ENCODE measurements at regions not wholly inside any gene's neighbourhood (a gene's known extent, or its start where the extent isn't known, plus 50 kb on each side); places are given as distances from the start of the nearest gene placed in this dataset.

- no peak overlapping the region for H3K4me3 ChIP-seq
- ATAC-seq: no peak
- DNase-seq: no peak
- H3K27me3 ChIP-seq: no peaks in the 10 kb centered on the region
- H3K9me3 ChIP-seq: no peaks in the 10 kb centered on the region
- intact Hi-C loops (cut with DNase I): no loop called here
- no peak for TF ChIP-seq POLR2A (IDR thresholded peaks at IDR 0.05)
- TF ChIP-seq, protein P1, sequence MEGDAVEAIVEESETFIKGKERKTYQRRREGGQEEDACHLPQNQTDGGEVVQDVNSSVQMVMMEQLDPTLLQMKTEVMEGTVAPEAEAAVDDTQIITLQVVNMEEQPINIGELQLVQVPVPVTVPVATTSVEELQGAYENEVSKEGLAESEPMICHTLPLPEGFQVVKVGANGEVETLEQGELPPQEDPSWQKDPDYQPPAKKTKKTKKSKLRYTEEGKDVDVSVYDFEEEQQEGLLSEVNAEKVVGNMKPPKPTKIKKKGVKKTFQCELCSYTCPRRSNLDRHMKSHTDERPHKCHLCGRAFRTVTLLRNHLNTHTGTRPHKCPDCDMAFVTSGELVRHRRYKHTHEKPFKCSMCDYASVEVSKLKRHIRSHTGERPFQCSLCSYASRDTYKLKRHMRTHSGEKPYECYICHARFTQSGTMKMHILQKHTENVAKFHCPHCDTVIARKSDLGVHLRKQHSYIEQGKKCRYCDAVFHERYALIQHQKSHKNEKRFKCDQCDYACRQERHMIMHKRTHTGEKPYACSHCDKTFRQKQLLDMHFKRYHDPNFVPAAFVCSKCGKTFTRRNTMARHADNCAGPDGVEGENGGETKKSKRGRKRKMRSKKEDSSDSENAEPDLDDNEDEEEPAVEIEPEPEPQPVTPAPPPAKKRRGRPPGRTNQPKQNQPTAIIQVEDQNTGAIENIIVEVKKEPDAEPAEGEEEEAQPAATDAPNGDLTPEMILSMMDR (IDR thresholded peaks at IDR 0.05): no peak
- no peaks in the 10 kb centered on the region for H3K36me3 ChIP-seq
- no peak overlapping the region for H3K27ac ChIP-seq
- peaks cover 0 to 10% (median 2%) of the 10 kb centered on the region in 4 donors for H3K4me1 ChIP-seq
- 78% methylated on average over 3 of the region's 6 CpGs for WGBS (ENCODE audit: insufficient coverage, low coverage, low lambda C conversion rate, missing lambda C conversion rate)
These were observed 655.2 kb downstream of the BNC2 start for GRCh38 chr9:16215353-16215680.

GRCh38 chr9:16217943-16218701, 652.3 kb downstream of the BNC2 start:
- intact Hi-C loops (cut with DNase I): no loop called here
- no peaks in the 10 kb centered on the region for H3K9me3 ChIP-seq
- H3K4me3 ChIP-seq: no peak overlapping the region
- H3K4me1 ChIP-seq: peaks cover 0 to 10% (median 2%) of the 10 kb centered on the region in 4 donors
- 79% methylated on average over 17 of the region's 22 CpGs for WGBS (ENCODE audit: insufficient coverage, low coverage, low lambda C conversion rate, missing lambda C conversion rate)
- ATAC-seq: no peak
- TF ChIP-seq POLR2A (IDR thresholded peaks at IDR 0.05): no peak
- TF ChIP-seq, protein P1 (IDR thresholded peaks at IDR 0.05): no peak
- no peak for DNase-seq
- H3K27me3 ChIP-seq: no peaks in the 10 kb centered on the region
- H3K27ac ChIP-seq: no peak overlapping the region
- no peaks in the 10 kb centered on the region for H3K36me3 ChIP-seq

DNA sequence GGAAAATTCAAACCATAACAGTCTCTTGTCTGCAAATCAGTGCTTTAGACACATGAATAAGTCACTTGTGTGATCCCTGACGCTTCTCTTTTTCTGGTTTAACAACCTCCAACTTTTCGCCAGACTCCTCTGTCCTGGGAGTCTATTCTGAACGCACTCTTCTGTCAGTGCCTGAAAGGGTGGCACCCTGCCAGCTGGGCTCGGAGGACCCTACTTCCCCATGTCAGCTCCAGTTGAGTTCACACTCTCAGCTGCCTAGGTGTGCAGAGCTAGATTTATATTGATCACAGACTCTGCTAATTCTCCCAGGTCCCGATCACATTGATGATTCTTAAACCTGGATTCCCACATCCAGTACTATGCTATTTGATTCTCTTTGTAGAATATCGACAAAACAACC, 649.1 kb downstream of the BNC2 start:
- Histone ChIP-seq H3K4me3 (no peak overlapping the region), H3K4me1 (no peaks in the 10 kb centered on the region), H3K9me3 (no peaks in the 10 kb centered on the region), H3K36me3 (no peaks in the 10 kb centered on the region), H3K27ac (no peak overlapping the region), H3K27me3 (no peaks in the 10 kb centered on the region)
- no peak for TF ChIP-seq POLR2A (IDR thresholded peaks at IDR 0.05)
- TF ChIP-seq, protein P1 (IDR thresholded peaks at IDR 0.05): no peak
- no peak for DNase-seq
- WGBS (ENCODE audit: insufficient coverage, low coverage, low lambda C conversion rate, missing lambda C conversion rate): 56% methylated on average over 6 of the region's 6 CpGs
- ATAC-seq: no peak
- intact Hi-C loops (cut with DNase I): no loop called here

GRCh38 chr9:16221822-16222547, 648.5 kb downstream of the BNC2 start:
- Histone ChIP-seq H3K9me3 (no peaks in the 10 kb centered on the region), H3K4me1 (no peaks in the 10 kb centered on the region), H3K36me3 (no peaks in the 10 kb centered on the region), H3K4me3 (no peak overlapping the region), H3K27ac (no peak overlapping the region), H3K27me3 (no peaks in the 10 kb centered on the region)
- 55% methylated on average over 2 of the region's 3 CpGs for WGBS (ENCODE audit: insufficient coverage, low coverage, low lambda C conversion rate, missing lambda C conversion rate)
- intact Hi-C loops (cut with DNase I): no loop called here
- TF ChIP-seq, protein P1 (IDR thresholded peaks at IDR 0.05): no peak
- no peak for TF ChIP-seq POLR2A (IDR thresholded peaks at IDR 0.05)
- ATAC-seq (no peak), DNase-seq (no peak)

Data from right lobe of liver (tissue), 6 donors.